HFF-Myc (cell line): ENCODE measurements at regions not wholly inside any gene's neighbourhood (a gene's known extent, or its start where the extent isn't known, plus 50 kb on each side); places are given as distances from the start of the nearest gene placed in this dataset.

Source experiments
- DNase-seq: peaks from one replicate; pipeline ENCODE4 v3.0.0-alpha.2; 2011; ENCODE audit warnings: low read depth; ENCODE audit errors: extremely low read depth
- H3K4me3 ChIP-seq: replicated peaks from 2 replicates; pipeline ENCODE4 v1.5.1; 2011; ENCODE audit warnings: low read depth, mild to moderate bottlenecking, control low read depth, low read length
- CTCF ChIP-seq: IDR thresholded peaks from 2 replicates; pipeline ENCODE4 v1.5.1; 2012; ENCODE audit warnings: mild to moderate bottlenecking, low read depth, low read length, control low read depth; ENCODE audit errors: missing control alignments

GRCh38 chrX:136975684-136976470 is 57.9 kb downstream of the GPR101 start:
- no peak for DNase-seq
- no peak for TF ChIP-seq CTCF
- no peak overlapping the region for H3K4me3 ChIP-seq

- no peak for DNase-seq
- no peak for TF ChIP-seq CTCF
Observed at GRCh38 chrX:136967966-136968365, 65.8 kb downstream of the GPR101 start.

DNA sequence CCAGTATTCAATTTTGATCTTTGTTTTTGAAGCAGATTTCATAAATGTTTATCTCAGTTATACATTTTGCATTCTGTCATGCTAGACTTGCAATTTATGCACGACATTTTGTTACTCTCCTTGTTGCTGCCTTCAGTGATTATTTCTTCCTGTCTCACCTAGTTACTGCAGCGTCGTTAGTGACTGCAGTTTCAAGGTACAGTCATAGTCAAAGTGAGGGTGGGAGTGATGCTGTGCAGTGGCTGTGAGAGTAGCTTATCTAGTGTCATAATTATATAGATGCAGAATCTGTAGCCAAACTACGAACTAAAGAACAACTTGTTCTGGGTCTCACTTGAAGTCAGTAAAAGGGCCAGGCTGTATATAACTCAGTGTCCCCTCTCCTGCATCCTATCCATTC is 69.8 kb downstream of the GPR101 start:
- DNase-seq = no peak
- TF ChIP-seq CTCF = no peak
- no peak overlapping the region for H3K4me3 ChIP-seq

More at GRCh38 chrX:136967966-136968365, 65.8 kb downstream of the GPR101 start:
- no peak overlapping the region for H3K4me3 ChIP-seq

GRCh38 chrX:136961594-136962135 is 72.1 kb downstream of the GPR101 start:
- no peak for TF ChIP-seq CTCF
- no peak overlapping the region for H3K4me3 ChIP-seq
- no peak for DNase-seq

- no peak for TF ChIP-seq CTCF
- DNase-seq = peak; percentile 9
- no peak overlapping the region for H3K4me3 ChIP-seq
Observed at GRCh38 chrX:136954930-136955329, 74.4 kb upstream of the RBMX start.

- peak; percentile 62 for TF ChIP-seq CTCF
- peak; percentile 25 for DNase-seq
- H3K4me3 ChIP-seq = no peak overlapping the region
Observed at GRCh38 chrX:136953867-136954787, 73.6 kb upstream of the RBMX start.
